Chondrocyte (in vitro differentiated cells): ENCODE measurements at regions not wholly inside any gene's neighbourhood (a gene's known extent, or its start where the extent isn't known, plus 50 kb on each side); places are given as distances from the start of the nearest gene placed in this dataset.

Experiments
- DNase-seq: peaks from one replicate; pipeline ENCODE4 v3.0.0; 2021; ENCODE audit warnings: mixed read lengths, low spot score
- H3K27ac Mint-ChIP-seq: one replicate; pipeline ENCODE4 v1.8.0; 2021; ENCODE audit warnings: mild to moderate bottlenecking, moderate library complexity, mixed read lengths; ENCODE audit not compliant: unreplicated experiment
- H3K27me3 Mint-ChIP-seq: 2 replicates; pipeline ENCODE4 v1.8.0; 2021; ENCODE audit warnings: low read depth, mixed read lengths
- H3K36me3 Mint-ChIP-seq: 2 replicates; pipeline ENCODE4 v1.8.0; 2021; ENCODE audit warnings: low read depth, mixed read lengths
- H3K4me1 Mint-ChIP-seq: 2 replicates; pipeline ENCODE4 v1.8.0; 2021; ENCODE audit warnings: low read depth, mild to moderate bottlenecking, mixed read lengths
- H3K4me3 Mint-ChIP-seq: one replicate; pipeline ENCODE4 v1.8.0; 2021; ENCODE audit warnings: mild to moderate bottlenecking, moderate library complexity, mixed read lengths; ENCODE audit not compliant: unreplicated experiment
- H3K9me3 Mint-ChIP-seq: 2 replicates; pipeline ENCODE4 v1.8.0; 2021; ENCODE audit warnings: low read depth, mixed read lengths
- TF ChIP-seq, protein P1 (sequence below): fragments of 200-600 bp; sonication (generic); IDR thresholded peaks from 2 replicates; pipeline ENCODE4 v1.5.0; 2021; ENCODE audit warnings: antibody characterized with exemption, mild to moderate bottlenecking, moderate library complexity

DNA sequence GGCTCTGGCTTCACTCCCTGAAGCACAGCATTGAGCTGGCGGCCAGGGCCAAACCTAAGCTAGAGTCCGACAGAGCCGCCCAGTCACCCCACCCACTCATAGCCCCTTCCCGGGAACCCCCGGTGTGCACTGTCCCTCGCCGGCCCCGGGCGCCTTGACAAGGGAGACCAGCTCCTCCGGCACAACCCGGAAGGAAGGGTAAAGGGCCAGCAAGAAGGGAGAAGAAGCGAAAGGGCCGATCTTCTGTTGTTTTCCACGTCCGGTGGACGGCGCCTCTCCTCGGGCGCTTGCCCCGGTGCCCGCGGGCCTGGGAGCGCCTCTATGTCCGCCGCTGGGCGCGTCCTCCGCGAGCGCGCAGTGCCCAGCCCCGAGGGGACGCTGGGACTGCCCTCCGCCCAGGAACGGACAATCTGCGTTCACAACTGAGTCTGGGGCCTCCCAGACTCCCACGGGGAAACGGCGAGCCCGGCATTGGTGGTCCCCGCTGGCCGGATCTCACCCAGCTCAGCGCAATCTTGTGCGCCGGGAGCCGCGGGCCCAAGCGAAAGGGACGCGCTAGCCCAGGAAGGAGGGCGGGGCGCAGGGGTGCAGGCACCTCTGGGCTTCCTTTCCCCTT lies 172.5 kb upstream of the MIR17HG start:
- Mint-ChIP-seq H3K9me3 (no peaks in the 10 kb centered on the region), H3K27me3 (no peaks in the 10 kb centered on the region), H3K4me3 (no peak overlapping the region), H3K4me1 (no peaks in the 10 kb centered on the region), H3K36me3 (no peaks in the 10 kb centered on the region), H3K27ac (no peak overlapping the region)
- TF ChIP-seq, protein P1, sequence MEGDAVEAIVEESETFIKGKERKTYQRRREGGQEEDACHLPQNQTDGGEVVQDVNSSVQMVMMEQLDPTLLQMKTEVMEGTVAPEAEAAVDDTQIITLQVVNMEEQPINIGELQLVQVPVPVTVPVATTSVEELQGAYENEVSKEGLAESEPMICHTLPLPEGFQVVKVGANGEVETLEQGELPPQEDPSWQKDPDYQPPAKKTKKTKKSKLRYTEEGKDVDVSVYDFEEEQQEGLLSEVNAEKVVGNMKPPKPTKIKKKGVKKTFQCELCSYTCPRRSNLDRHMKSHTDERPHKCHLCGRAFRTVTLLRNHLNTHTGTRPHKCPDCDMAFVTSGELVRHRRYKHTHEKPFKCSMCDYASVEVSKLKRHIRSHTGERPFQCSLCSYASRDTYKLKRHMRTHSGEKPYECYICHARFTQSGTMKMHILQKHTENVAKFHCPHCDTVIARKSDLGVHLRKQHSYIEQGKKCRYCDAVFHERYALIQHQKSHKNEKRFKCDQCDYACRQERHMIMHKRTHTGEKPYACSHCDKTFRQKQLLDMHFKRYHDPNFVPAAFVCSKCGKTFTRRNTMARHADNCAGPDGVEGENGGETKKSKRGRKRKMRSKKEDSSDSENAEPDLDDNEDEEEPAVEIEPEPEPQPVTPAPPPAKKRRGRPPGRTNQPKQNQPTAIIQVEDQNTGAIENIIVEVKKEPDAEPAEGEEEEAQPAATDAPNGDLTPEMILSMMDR = no peak
- DNase-seq = peak; percentile 87

DNA sequence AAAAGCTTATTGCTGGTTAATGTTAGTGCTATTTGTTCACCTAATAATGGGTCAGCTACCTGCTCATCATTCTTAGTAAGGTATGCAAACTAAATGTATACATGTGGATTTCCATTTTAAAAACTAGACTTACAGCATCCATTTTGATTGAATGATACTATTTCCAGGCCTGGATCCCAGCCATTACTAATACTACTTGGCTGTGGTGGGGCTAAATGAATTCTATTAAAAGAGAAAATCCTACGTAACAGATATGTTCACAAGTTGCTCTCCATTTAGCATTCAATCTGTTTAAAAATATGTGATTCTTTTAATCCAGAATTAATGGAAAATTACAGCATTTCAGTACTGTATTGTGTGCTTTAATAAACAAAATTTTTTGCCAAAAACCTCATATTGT lies 169.4 kb upstream of the MIR17HG start:
- Mint-ChIP-seq H3K4me1 (no peaks in the 10 kb centered on the region), H3K36me3 (no peaks in the 10 kb centered on the region), H3K27me3 (no peaks in the 10 kb centered on the region), H3K27ac (no peak overlapping the region), H3K9me3 (no peaks in the 10 kb centered on the region), H3K4me3 (no peak overlapping the region)
- no peak for DNase-seq
- TF ChIP-seq, protein P1 = no peak

DNA sequence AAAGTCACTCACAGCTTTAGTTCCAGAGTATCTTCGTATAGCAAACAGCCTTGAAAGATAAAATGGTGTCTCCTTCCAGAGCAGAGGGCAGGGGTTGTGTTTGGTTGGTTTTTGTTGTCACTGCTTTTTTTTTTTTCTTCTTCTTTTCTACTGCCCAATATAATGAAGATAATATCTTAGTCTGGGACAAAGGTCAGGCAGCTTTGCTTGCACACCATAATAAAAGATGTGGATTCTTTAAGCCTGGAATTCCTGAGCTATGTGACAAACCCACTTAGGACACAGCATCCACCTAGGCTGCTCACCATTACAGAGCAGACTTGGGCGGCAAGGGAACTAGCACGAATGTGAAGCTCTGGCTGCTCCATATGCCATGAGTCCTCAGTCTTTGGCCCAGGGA lies 165.6 kb upstream of the MIR17HG start:
- H3K36me3 Mint-ChIP-seq = no peaks in the 10 kb centered on the region
- H3K4me1 Mint-ChIP-seq = peaks cover 9% of the 10 kb centered on the region
- TF ChIP-seq, protein P1 = no peak
- no peak for DNase-seq
- no peaks in the 10 kb centered on the region for H3K9me3 Mint-ChIP-seq
- no peak overlapping the region for H3K4me3 Mint-ChIP-seq
- H3K27ac Mint-ChIP-seq = no peak overlapping the region
- no peaks in the 10 kb centered on the region for H3K27me3 Mint-ChIP-seq

DNA sequence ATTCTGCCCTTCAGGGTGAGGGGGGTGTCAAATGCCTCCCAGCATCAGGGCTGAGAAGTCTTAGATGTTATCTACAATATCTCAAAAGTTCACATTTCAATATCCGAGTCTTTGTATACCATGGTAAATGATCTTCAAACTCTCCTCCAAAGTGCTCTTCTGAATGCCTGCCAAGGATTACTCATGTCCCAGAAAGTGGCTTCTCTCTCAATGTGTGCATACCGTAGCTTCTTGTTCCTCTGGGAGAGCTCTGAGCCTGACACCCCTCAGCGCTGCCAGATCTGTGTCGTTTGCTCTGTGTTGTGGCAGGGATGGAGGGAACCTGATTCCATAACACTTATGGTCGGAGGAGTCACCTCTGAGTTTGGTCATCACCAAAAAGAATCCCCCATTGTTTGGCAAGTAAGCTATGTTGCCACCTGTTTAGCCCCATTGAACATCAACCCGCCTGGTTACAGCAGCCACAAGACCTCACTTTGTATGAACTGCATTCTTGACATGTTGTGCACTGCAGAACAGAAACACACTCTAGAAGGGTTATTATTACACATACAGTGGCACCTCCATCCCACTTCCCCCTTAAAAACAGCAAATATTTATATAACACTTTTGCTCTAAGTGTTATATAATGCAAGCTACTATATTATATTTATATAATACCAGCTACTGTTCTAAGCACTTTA lies 163.1 kb upstream of the MIR17HG start:
- TF ChIP-seq, protein P1 = no peak
- no peak for DNase-seq
- H3K36me3 Mint-ChIP-seq = no peaks in the 10 kb centered on the region
- H3K9me3 Mint-ChIP-seq = no peaks in the 10 kb centered on the region
- no peak overlapping the region for H3K4me3 Mint-ChIP-seq
- H3K4me1 Mint-ChIP-seq = peaks cover 9% of the 10 kb centered on the region
- no peaks in the 10 kb centered on the region for H3K27me3 Mint-ChIP-seq
- H3K27ac Mint-ChIP-seq = no peak overlapping the region

DNA sequence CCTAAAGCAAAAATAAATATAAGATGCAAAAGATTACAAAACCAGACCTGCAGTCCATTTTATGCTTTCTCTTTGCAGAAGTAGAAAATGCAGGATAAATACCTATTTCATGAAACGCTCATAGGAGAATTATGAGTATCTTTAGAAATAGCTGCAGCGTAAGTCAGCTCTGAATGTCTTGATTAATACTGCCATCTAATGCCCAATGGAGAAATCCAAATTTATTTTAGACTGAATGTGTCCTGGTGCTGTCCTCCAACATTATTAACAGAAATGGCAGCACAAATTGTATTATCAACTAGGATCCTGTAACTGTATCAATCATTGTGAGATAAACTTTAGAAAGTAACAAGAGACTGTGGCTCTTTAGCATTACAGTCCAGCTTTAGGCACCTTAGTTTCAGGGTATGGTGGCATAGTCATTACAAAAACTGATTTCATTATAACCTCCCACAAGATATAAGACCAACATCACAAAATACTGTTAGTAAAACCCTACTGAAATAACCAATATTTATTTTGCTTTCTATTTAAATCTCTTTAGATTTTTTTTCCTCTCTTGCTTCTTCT lies 162.1 kb upstream of the MIR17HG start:
- no peaks in the 10 kb centered on the region for H3K9me3 Mint-ChIP-seq
- no peak for DNase-seq
- no peak overlapping the region for H3K27ac Mint-ChIP-seq
- TF ChIP-seq, protein P1 = peak; percentile 86
- no peaks in the 10 kb centered on the region for H3K27me3 Mint-ChIP-seq
- H3K36me3 Mint-ChIP-seq = no peaks in the 10 kb centered on the region
- H3K4me3 Mint-ChIP-seq = no peak overlapping the region
- H3K4me1 Mint-ChIP-seq = peaks cover 9% of the 10 kb centered on the region
